HUES48 (cell line): ENCODE measurements at regions not wholly inside any gene's neighbourhood (a gene's known extent, or its start where the extent isn't known, plus 50 kb on each side); places are given as distances from the start of the nearest gene placed in this dataset.

Experiments
- H3K27ac ChIP-seq: one replicate; pipeline ENCODE4 v1.7.0; 2013; ENCODE audit warnings: low read depth, low read length, inconsistent platforms
- H3K27me3 ChIP-seq: 2 replicates; pipeline ENCODE4 v1.6.1; 2013; ENCODE audit warnings: mild to moderate bottlenecking, low read length; ENCODE audit not compliant: control insufficient read depth, insufficient read depth
- H3K36me3 ChIP-seq: 2 replicates; pipeline ENCODE4 v1.6.1; 2013; ENCODE audit warnings: low read length; ENCODE audit not compliant: control insufficient read depth, insufficient read depth
- H3K4me1 ChIP-seq: 2 replicates; pipeline ENCODE4 v1.6.1; 2013; ENCODE audit warnings: mild to moderate bottlenecking, low read length; ENCODE audit not compliant: control insufficient read depth, insufficient read depth
- H3K4me3 ChIP-seq: 2 replicates; pipeline ENCODE4 v1.5.1; 2013; ENCODE audit warnings: mild to moderate bottlenecking, low read depth, low read length
- H3K9ac ChIP-seq: 2 replicates; pipeline ENCODE4 v1.6.1; 2013; ENCODE audit warnings: mild to moderate bottlenecking, low read depth, low read length, moderate library complexity
- H3K9me3 ChIP-seq: 2 replicates; pipeline ENCODE4 v1.6.1; 2013; ENCODE audit warnings: low read length; ENCODE audit not compliant: control insufficient read depth, insufficient read depth

GRCh38 chr6:113432521-113433334, 424.4 kb upstream of the MARCKS start:
- Histone ChIP-seq H3K4me3 (no peak overlapping the region), H3K27me3 (no peaks in the 10 kb centered on the region), H3K36me3 (no peaks in the 10 kb centered on the region), H3K4me1 (no peaks in the 10 kb centered on the region), H3K27ac (no peak overlapping the region), H3K9ac (no peak overlapping the region), H3K9me3 (no peaks in the 10 kb centered on the region)

GRCh38 chr6:113433335-113433991, 423.7 kb upstream of the MARCKS start:
- Histone ChIP-seq H3K36me3 (no peaks in the 10 kb centered on the region), H3K4me1 (no peaks in the 10 kb centered on the region), H3K9me3 (no peaks in the 10 kb centered on the region), H3K27ac (no peak overlapping the region), H3K9ac (no peak overlapping the region), H3K27me3 (no peaks in the 10 kb centered on the region), H3K4me3 (no peak overlapping the region)

- Histone ChIP-seq H3K27ac (no peak overlapping the region), H3K9me3 (no peaks in the 10 kb centered on the region), H3K4me1 (no peaks in the 10 kb centered on the region), H3K9ac (no peak overlapping the region), H3K27me3 (no peaks in the 10 kb centered on the region), H3K36me3 (no peaks in the 10 kb centered on the region), H3K4me3 (no peak overlapping the region)
Observed at GRCh38 chr6:113434641-113435040, 422.5 kb upstream of the MARCKS start.

GRCh38 chr6:113437566-113437965, 419.6 kb upstream of the MARCKS start:
- Histone ChIP-seq H3K27ac (no peak overlapping the region), H3K4me1 (no peaks in the 10 kb centered on the region), H3K27me3 (no peaks in the 10 kb centered on the region), H3K9me3 (no peaks in the 10 kb centered on the region), H3K36me3 (no peaks in the 10 kb centered on the region), H3K4me3 (no peak overlapping the region), H3K9ac (no peak overlapping the region)

GRCh38 chr6:113439866-113440265, 417.3 kb upstream of the MARCKS start:
- no peaks in the 10 kb centered on the region for H3K9me3 ChIP-seq
- no peak overlapping the region for H3K9ac ChIP-seq

GRCh38 chr6:113442040-113442439, 415.1 kb upstream of the MARCKS start:
- H3K36me3 ChIP-seq = no peaks in the 10 kb centered on the region
- no peak overlapping the region for H3K4me3 ChIP-seq
- no peaks in the 10 kb centered on the region for H3K9me3 ChIP-seq
- H3K27me3 ChIP-seq = no peaks in the 10 kb centered on the region
- H3K9ac ChIP-seq = no peak overlapping the region
- no peak overlapping the region for H3K27ac ChIP-seq
- H3K4me1 ChIP-seq = no peaks in the 10 kb centered on the region

More at GRCh38 chr6:113439866-113440265, 417.3 kb upstream of the MARCKS start:
- no peak overlapping the region for H3K27ac ChIP-seq
- H3K36me3 ChIP-seq = no peaks in the 10 kb centered on the region
- no peaks in the 10 kb centered on the region for H3K27me3 ChIP-seq
- H3K4me3 ChIP-seq = no peak overlapping the region
- no peaks in the 10 kb centered on the region for H3K4me1 ChIP-seq

GRCh38 chr6:113445201-113445600, 411.9 kb upstream of the MARCKS start:
- Histone ChIP-seq H3K4me3 (no peak overlapping the region), H3K9ac (no peak overlapping the region), H3K27me3 (no peaks in the 10 kb centered on the region)

GRCh38 chr6:113447088-113447831, 409.9 kb upstream of the MARCKS start:
- Histone ChIP-seq H3K27ac (no peak overlapping the region), H3K4me3 (no peak overlapping the region), H3K9ac (no peak overlapping the region)

More at GRCh38 chr6:113445201-113445600, 411.9 kb upstream of the MARCKS start:
- no peaks in the 10 kb centered on the region for H3K4me1 ChIP-seq
- H3K9me3 ChIP-seq = no peaks in the 10 kb centered on the region
- H3K27ac ChIP-seq = no peak overlapping the region
- H3K36me3 ChIP-seq = no peaks in the 10 kb centered on the region

GRCh38 chr6:113449051-113449450, 408.1 kb upstream of the MARCKS start:
- H3K27me3 ChIP-seq = no peaks in the 10 kb centered on the region
- H3K4me1 ChIP-seq = no peaks in the 10 kb centered on the region
- no peak overlapping the region for H3K9ac ChIP-seq
- H3K36me3 ChIP-seq = no peaks in the 10 kb centered on the region
- no peaks in the 10 kb centered on the region for H3K9me3 ChIP-seq
- no peak overlapping the region for H3K4me3 ChIP-seq
- H3K27ac ChIP-seq = no peak overlapping the region

More at GRCh38 chr6:113447088-113447831, 409.9 kb upstream of the MARCKS start:
- no peaks in the 10 kb centered on the region for H3K4me1 ChIP-seq
- H3K36me3 ChIP-seq = no peaks in the 10 kb centered on the region
- H3K27me3 ChIP-seq = no peaks in the 10 kb centered on the region
- H3K9me3 ChIP-seq = no peaks in the 10 kb centered on the region

- Histone ChIP-seq H3K9me3 (no peaks in the 10 kb centered on the region), H3K4me3 (no peak overlapping the region), H3K27me3 (no peaks in the 10 kb centered on the region), H3K4me1 (no peaks in the 10 kb centered on the region), H3K36me3 (no peaks in the 10 kb centered on the region), H3K9ac (no peak overlapping the region), H3K27ac (no peak overlapping the region)
Observed at GRCh38 chr6:113450061-113450465, 407.1 kb upstream of the MARCKS start.

GRCh38 chr6:113451049-113451448, 406.1 kb upstream of the MARCKS start:
- H3K4me3 ChIP-seq = no peak overlapping the region
- no peak overlapping the region for H3K27ac ChIP-seq
- no peaks in the 10 kb centered on the region for H3K27me3 ChIP-seq
- no peaks in the 10 kb centered on the region for H3K36me3 ChIP-seq
- H3K4me1 ChIP-seq = no peaks in the 10 kb centered on the region
- H3K9me3 ChIP-seq = no peaks in the 10 kb centered on the region
- H3K9ac ChIP-seq = no peak overlapping the region
